Left lobe of liver (tissue), 2 donors: ENCODE measurements at regions not wholly inside any gene's neighbourhood (a gene's known extent, or its start where the extent isn't known, plus 50 kb on each side); places are given as distances from the start of the nearest gene placed in this dataset.

ENCODE experiments used
- ATAC-seq: fragments of 200-7000 bp; cut with Tn5 transposase; one replicate; pipeline ENCODE4 v1.9.1; 2020; ENCODE audit warnings: mild to moderate bottlenecking, moderate library complexity
- DNase-seq: peaks from one replicate; pipeline ENCODE4 v3.0.0-alpha.2; 2020; ENCODE audit warnings: low spot score
- donor health status: DM: no; HTN: no; CAD: no; lungs with moderate emphysema.
- donor health status: DM: no; HTN: yes; CAD: no.

GRCh38 chr20:21901470-21902275, 196.2 kb downstream of the PAX1 start:
- ATAC-seq (peak; percentile 80), DNase-seq (peak; percentile 61)

- DNase-seq (no peak), ATAC-seq (no peak)
These were observed 195.0 kb downstream of the PAX1 start for GRCh38 chr20:21900431-21900830.

- no peak for DNase-seq
These were observed 169.5 kb downstream of the PAX1 start for GRCh38 chr20:21874921-21875320.

GRCh38 chr20:21874127-21874526, 168.7 kb downstream of the PAX1 start:
- DNase-seq, result no peak
- ATAC-seq, result no peak

More at GRCh38 chr20:21874921-21875320, 169.5 kb downstream of the PAX1 start:
- ATAC-seq, result no peak

- no peak for DNase-seq
- ATAC-seq, result no peak
These were observed 167.8 kb downstream of the PAX1 start for GRCh38 chr20:21873291-21873690.

- ATAC-seq (no peak), DNase-seq (no peak)
These were observed 162.3 kb downstream of the PAX1 start for GRCh38 chr20:21867811-21868210.

- ATAC-seq (no peak), DNase-seq (no peak)
These were observed 161.9 kb downstream of the PAX1 start for GRCh38 chr20:21867353-21867752.

- ATAC-seq, result no peak
- no peak for DNase-seq
These were observed 157.5 kb downstream of the PAX1 start for GRCh38 chr20:21862956-21863355.

- no peak for ATAC-seq
These were observed 156.9 kb downstream of the PAX1 start for GRCh38 chr20:21862259-21862946.

GRCh38 chr20:21840991-21841390, 135.5 kb downstream of the PAX1 start:
- ATAC-seq, result no peak
- DNase-seq, result no peak

More at GRCh38 chr20:21862259-21862946, 156.9 kb downstream of the PAX1 start:
- DNase-seq, result no peak

GRCh38 chr20:21839982-21840381, 134.5 kb downstream of the PAX1 start:
- no peak for DNase-seq
- ATAC-seq, result no peak

- ATAC-seq (no peak), DNase-seq (no peak)
These were observed 130.9 kb downstream of the PAX1 start for GRCh38 chr20:21836346-21836745.

- no peak for DNase-seq
- no peak for ATAC-seq
These were observed 129.6 kb downstream of the PAX1 start for GRCh38 chr20:21835042-21835441.

GRCh38 chr20:21832442-21833385, 127.2 kb downstream of the PAX1 start:
- ATAC-seq (no peak), DNase-seq (no peak)

- no peak for DNase-seq
- ATAC-seq, result no peak
These were observed 121.5 kb downstream of the PAX1 start for GRCh38 chr20:21826976-21827375.

- DNase-seq (no peak), ATAC-seq (no peak)
These were observed 115.9 kb downstream of the PAX1 start for GRCh38 chr20:21821358-21821757.

GRCh38 chr20:21820688-21821087, 115.2 kb downstream of the PAX1 start:
- no peak for DNase-seq

GRCh38 chr20:21820045-21820444, 114.6 kb downstream of the PAX1 start:
- no peak for ATAC-seq
- no peak for DNase-seq

More at GRCh38 chr20:21820688-21821087, 115.2 kb downstream of the PAX1 start:
- ATAC-seq, result no peak

GRCh38 chr20:21812379-21812778, 106.9 kb downstream of the PAX1 start:
- DNase-seq (no peak), ATAC-seq (no peak)

- ATAC-seq (no peak), DNase-seq (no peak)
These were observed 104.6 kb downstream of the PAX1 start for GRCh38 chr20:21809961-21810523.
